Caco-2 (cell line): ENCODE measurements at regions not wholly inside any gene's neighbourhood (a gene's known extent, or its start where the extent isn't known, plus 50 kb on each side); places are given as distances from the start of the nearest gene placed in this dataset.

ENCODE experiments used
- BruUV-seq: library from RNA; stranded (reverse); fragments of 400-500 nt; replicated peaks from 2 replicates; lab custom pipeline; 2021; lab: Mats Ljungman, UMichigan
- CTCF ChIA-PET: fragments of 300-600 bp; sonication (Branson Sonifier 250); formaldehyde crosslinking; loops from one replicate; lab custom pipeline; 2022; ENCODE audit warnings: antibody characterized with exemption; lab: Charles Lee
- POLR2A ChIA-PET: fragments of 300-600 bp; sonication (Branson Sonifier 250); formaldehyde crosslinking; loops from one replicate; lab custom pipeline; 2022; ENCODE audit warnings: antibody characterized with exemption; lab: Charles Lee
- DNase-seq, 2 experiments: peaks; one replicate each; pipeline versions ENCODE4 v3.0.0 to v3.0.0-alpha.2; 2020 to 2022
- H3K27me3 ChIP-seq: replicated peaks from 2 replicates; pipeline ENCODE4 v1.6.0; 2011; ENCODE audit warnings: low read length; ENCODE audit not compliant: control insufficient read depth, insufficient read depth
- H3K36me3 ChIP-seq: 2 replicates; pipeline ENCODE4 v1.5.1; 2011; ENCODE audit warnings: low read length; ENCODE audit not compliant: control insufficient read depth, insufficient read depth
- H3K4me1 ChIP-seq: fragments of 250-450 bp; sonication (Bioruptor Pico); 2 replicates; pipeline ENCODE4 v1.5.1; 2020; ENCODE audit warnings: mild to moderate bottlenecking
- H3K4me3 ChIP-seq: 2 replicates; pipeline ENCODE4 v1.5.1; 2011; ENCODE audit warnings: low read depth, mild to moderate bottlenecking, control low read depth, low read length
- H3K9me3 ChIP-seq: fragments of 250-450 bp; sonication (Bioruptor Pico); 2 replicates; pipeline ENCODE4 v1.5.1; 2020; ENCODE audit warnings: mild to moderate bottlenecking, moderate library complexity
- H3K27ac Mint-ChIP-seq: one replicate; pipeline ENCODE4 v1.8.0; 2022; ENCODE audit warnings: mixed read lengths; ENCODE audit not compliant: unreplicated experiment
- H3K27me3 Mint-ChIP-seq: one replicate; pipeline ENCODE4 v1.8.0; 2022; ENCODE audit warnings: mixed read lengths; ENCODE audit not compliant: insufficient read depth, unreplicated experiment
- H3K36me3 Mint-ChIP-seq: one replicate; pipeline ENCODE4 v1.8.0; 2022; ENCODE audit warnings: mild to moderate bottlenecking, mixed read lengths; ENCODE audit not compliant: insufficient read depth, unreplicated experiment
- H3K4me1 Mint-ChIP-seq: one replicate; pipeline ENCODE4 v1.8.0; 2022; ENCODE audit warnings: low read depth, mixed read lengths; ENCODE audit not compliant: unreplicated experiment
- H3K4me3 Mint-ChIP-seq: one replicate; pipeline ENCODE4 v1.8.0; 2022; ENCODE audit warnings: mild to moderate bottlenecking, moderate library complexity, mixed read lengths; ENCODE audit not compliant: unreplicated experiment
- H3K9me3 Mint-ChIP-seq: one replicate; pipeline ENCODE4 v1.8.0; 2022; ENCODE audit warnings: mixed read lengths; ENCODE audit not compliant: unreplicated experiment
- CTCF ChIP-seq, 2 experiments: fragments of 200-600 bp in 1 of 2; IDR thresholded peaks; 1 replicate in 1 of 2; 2 replicates in 1 of 2; pipeline versions ENCODE4 v1.5.1 to v1.8.0; 2011 to 2022; ENCODE audit warnings: antibody characterized with exemption in 1 of 2, control low read depth in 1 of 2, inconsistent platforms in 1 of 2, low read depth in 1 of 2, low read length in 1 of 2, mild to moderate bottlenecking in 1 of 2, moderate library complexity in 1 of 2; ENCODE audit not compliant: insufficient read depth in 1 of 2, severe bottlenecking in 1 of 2, unreplicated experiment in 1 of 2
- intact Hi-C: fragments of 100-400 bp; cut with micrococcal nuclease; formaldehyde crosslinking; loops from one replicate; pipeline ENCODE4 v1.10.0; 2022; ENCODE audit not compliant: unreplicated experiment

GRCh38 chr10:60566096-60566495 is 176.4 kb upstream of the ANK3 start:
- H3K36me3 ChIP-seq: no peaks in the 10 kb centered on the region
- no peak for DNase-seq
- intact Hi-C loops: no loop called here
- ChIA-PET CTCF (no interaction called here), POLR2A (interaction anchor here (1.4 kb wide), 1 partner anchor 212 kb away, joined by 3 read pairs; the partner anchor contains the start of gene CDK1)
- H3K4me3 Mint-ChIP-seq: no peak overlapping the region
- BruUV-seq: no TSS peak
- peaks cover 5% of the 10 kb centered on the region; the same call in 1 of the 2 replicates for H3K9me3 ChIP-seq
- no peak overlapping the region for H3K4me3 ChIP-seq
- no peaks in the 10 kb centered on the region for H3K27me3 ChIP-seq
- H3K36me3 Mint-ChIP-seq: no peaks in the 10 kb centered on the region
- peaks cover 7% of the 10 kb centered on the region for H3K4me1 Mint-ChIP-seq
- H3K9me3 Mint-ChIP-seq: peaks cover 40% of the 10 kb centered on the region
- H3K27me3 Mint-ChIP-seq: no peaks in the 10 kb centered on the region
- TF ChIP-seq CTCF (IDR thresholded peaks at IDR 0.05; ENCODE audit: insufficient read depth in 1 of 2, low read depth in 1 of 2, low read length in 1 of 2, severe bottlenecking in 1 of 2, unreplicated experiment in 1 of 2): no peak
- H3K27ac Mint-ChIP-seq: no peak overlapping the region
- no peaks in the 10 kb centered on the region; the same call in 1 of the 2 replicates for H3K4me1 ChIP-seq

GRCh38 chr10:60565492-60565891 is 175.8 kb upstream of the ANK3 start:
- H3K36me3 Mint-ChIP-seq: no peaks in the 10 kb centered on the region
- BruUV-seq: no TSS peak
- ChIA-PET POLR2A (interaction anchor here (1.4 kb wide), 1 partner anchor 213 kb away, joined by 3 read pairs; the partner anchor contains the start of gene CDK1), CTCF (no interaction called here)
- no peaks in the 10 kb centered on the region; the same call in 1 of the 2 replicates for H3K4me1 ChIP-seq
- no peak for TF ChIP-seq CTCF (IDR thresholded peaks at IDR 0.05; ENCODE audit: insufficient read depth in 1 of 2, low read depth in 1 of 2, low read length in 1 of 2, severe bottlenecking in 1 of 2, unreplicated experiment in 1 of 2)
- H3K27ac Mint-ChIP-seq: peak overlapping the region; percentile 24
- H3K4me3 Mint-ChIP-seq: no peak overlapping the region
- intact Hi-C loops: no loop called here
- H3K27me3 ChIP-seq: no peaks in the 10 kb centered on the region
- peaks cover 7% of the 10 kb centered on the region for H3K4me1 Mint-ChIP-seq
- H3K9me3 ChIP-seq: peaks cover 5% of the 10 kb centered on the region; the same call in 1 of the 2 replicates
- no peaks in the 10 kb centered on the region for H3K36me3 ChIP-seq
- DNase-seq: no peak
- H3K4me3 ChIP-seq: no peak overlapping the region
- H3K9me3 Mint-ChIP-seq: peaks cover 40% of the 10 kb centered on the region
- H3K27me3 Mint-ChIP-seq: no peaks in the 10 kb centered on the region

DNA sequence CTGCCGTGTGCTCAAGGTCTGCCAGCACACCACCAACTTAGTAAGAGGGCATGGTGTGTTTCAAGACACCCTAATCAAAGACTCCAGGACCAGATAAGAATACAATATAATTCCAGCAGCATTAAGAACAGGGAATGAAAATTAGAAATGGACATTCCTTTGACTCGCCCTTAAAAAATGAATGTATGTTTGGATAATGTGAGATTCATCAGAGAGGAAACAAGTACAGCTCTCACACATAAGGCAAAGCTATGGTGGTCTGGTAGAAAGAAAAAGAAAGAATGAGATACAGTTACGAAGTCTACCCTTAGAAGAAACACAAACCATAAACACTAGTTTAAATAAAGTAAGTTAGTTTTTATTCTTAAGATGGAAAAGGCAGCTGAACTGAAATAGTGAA is 174.8 kb upstream of the ANK3 start:
- CTCF ChIA-PET: no interaction called here
- Histone ChIP-seq H3K9me3 (peaks cover 5% of the 10 kb centered on the region; the same call in 1 of the 2 replicates), H3K36me3 (no peaks in the 10 kb centered on the region), H3K4me1 (no peaks in the 10 kb centered on the region; the same call in 1 of the 2 replicates), H3K4me3 (no peak overlapping the region), H3K27me3 (no peaks in the 10 kb centered on the region)
- H3K36me3 Mint-ChIP-seq: no peaks in the 10 kb centered on the region
- intact Hi-C loops: no loop called here
- H3K27ac Mint-ChIP-seq: no peak overlapping the region
- H3K4me3 Mint-ChIP-seq: no peak overlapping the region
- no peaks in the 10 kb centered on the region for H3K27me3 Mint-ChIP-seq
- no peak for DNase-seq
- POLR2A ChIA-PET: no interaction called here
- peaks cover 40% of the 10 kb centered on the region for H3K9me3 Mint-ChIP-seq
- TF ChIP-seq CTCF (IDR thresholded peaks at IDR 0.05; ENCODE audit: insufficient read depth in 1 of 2, low read depth in 1 of 2, low read length in 1 of 2, severe bottlenecking in 1 of 2, unreplicated experiment in 1 of 2): no peak
- BruUV-seq: no TSS peak
- H3K4me1 Mint-ChIP-seq: peaks cover 7% of the 10 kb centered on the region
